ENCODE measurements at regions not wholly inside any gene's neighbourhood (a gene's known extent, or its start where the extent isn't known, plus 50 kb on each side); places are given as distances from the start of the nearest gene placed in this dataset.

DNA sequence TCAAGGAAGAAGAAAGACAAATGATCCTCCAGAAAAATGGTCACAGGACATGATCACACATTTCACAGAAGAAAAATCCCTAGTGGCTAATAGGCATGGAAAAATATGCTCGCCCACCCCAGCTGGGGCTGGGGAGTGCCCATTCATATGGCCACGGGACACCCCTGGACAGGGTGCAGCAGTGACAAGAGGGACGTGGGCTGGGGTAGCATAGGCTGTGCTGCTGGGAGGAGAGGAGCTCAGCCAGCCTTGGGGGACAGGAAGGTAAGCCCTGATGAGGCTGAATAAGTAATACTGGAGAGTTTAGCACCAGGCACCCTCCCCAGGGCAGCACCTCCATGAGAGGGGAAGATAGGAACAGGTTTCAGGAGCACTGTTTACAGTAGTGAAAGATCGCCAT, 254.9 kb upstream of the HS6ST1 start:
- DNase-seq (ENCODE audit: low read depth, low spot score), result no peak

DNA sequence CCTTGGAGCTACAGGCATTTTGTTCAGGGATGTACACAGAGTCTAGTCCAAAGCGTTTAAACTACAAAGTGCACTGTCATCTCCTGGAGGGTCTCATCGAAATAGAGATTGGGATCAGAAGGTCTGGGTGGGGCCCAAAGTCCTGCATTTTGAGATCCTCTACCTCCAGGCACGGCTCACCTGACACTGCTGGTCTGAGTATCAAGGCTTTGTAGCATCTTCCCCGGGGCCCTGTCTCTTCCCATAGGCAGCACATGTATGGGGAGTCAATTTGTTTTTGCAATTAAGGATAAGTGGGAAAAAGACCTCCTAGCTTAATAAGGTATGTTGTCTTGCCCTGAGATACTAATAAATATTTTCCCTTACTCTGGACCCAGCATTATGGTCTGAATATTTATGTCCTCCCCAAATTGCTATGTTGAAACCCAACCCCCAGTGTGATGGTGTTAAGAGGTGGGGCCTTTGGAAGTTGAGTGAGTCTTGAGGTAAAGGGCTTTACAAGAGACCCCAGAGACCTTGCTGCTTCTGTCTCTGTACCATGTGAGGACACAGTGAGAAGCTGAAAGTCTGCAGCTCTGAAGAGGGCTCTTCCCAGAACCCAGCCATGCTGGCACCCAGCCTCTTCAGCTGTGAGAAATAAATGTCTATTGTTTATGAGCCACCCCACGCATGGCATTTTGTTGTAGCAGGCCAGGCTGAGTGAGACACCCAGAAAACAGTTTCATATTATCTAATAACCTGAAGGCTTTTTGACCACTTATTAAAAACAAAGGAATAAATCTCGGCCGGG, 258.7 kb upstream of the HS6ST1 start:
- no peak for DNase-seq (ENCODE audit: low read depth, low spot score)

DNA sequence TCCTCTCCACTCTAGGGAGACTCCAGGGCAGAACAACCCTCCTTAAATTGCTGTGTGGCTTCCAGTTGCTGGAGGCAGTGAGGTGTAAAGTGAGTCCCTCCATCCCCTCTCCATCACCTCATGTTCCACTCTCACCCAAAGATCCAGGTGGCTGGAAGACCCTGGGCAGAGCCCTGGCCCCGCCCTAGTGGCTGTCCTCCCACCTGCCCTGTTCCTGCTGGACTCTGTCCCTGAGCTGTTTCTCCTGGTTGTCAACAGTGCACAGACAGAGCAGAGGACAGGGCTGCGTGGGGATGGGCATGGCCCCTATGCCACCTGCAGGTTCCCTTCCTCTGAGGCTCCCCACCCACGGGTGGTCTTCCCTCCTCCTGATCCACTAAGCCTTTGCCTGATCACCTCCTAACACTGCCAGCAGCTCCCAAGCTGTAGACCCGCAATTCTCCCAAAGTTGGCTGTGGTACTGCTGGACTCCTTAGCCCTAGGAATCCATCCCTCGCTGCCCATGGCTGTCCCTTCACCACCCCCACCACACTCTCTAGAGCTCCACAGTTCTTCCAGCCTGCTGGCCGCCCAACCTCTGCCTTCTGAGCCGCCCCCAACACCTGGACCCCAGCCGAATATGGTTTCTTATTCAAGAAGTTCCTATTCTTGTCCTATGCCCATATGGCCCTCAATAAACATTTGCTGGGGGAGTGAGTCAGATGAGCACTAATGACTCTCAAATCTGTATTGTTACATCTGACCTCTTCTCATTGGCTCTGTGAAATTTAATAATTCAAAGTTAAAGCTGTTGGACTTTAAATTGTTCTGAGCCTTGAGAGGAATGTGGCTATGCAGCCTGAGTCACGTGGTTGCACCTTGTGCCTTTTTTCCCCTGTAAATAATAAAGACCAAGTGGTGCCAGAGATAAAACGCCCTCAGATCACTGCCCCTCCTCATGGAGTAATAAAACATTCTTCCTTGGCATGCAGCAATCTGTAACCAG, 260.0 kb upstream of the HS6ST1 start:
- no peak for DNase-seq (ENCODE audit: low read depth, low spot score)

DNA sequence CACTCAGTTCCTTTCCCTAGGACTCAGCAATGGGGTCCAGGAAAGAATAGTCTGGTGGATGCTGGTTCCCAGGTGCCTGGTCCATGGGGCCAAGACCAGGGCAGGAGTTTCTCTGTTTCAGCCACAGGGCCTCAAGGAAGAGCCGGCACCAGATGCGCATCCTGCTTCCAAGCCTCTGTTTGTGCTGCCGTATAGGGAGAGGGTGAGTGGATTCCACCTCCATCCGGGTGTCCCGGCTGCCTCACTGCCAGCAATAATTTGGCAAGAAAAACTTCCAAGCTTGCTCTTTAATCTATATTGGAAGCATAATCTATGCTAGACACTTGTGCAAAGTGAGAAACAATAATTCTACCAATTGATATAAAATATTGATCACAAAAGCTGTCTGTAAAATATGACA, 261.2 kb upstream of the HS6ST1 start:
- no peak for DNase-seq (ENCODE audit: low read depth, low spot score)

DNA sequence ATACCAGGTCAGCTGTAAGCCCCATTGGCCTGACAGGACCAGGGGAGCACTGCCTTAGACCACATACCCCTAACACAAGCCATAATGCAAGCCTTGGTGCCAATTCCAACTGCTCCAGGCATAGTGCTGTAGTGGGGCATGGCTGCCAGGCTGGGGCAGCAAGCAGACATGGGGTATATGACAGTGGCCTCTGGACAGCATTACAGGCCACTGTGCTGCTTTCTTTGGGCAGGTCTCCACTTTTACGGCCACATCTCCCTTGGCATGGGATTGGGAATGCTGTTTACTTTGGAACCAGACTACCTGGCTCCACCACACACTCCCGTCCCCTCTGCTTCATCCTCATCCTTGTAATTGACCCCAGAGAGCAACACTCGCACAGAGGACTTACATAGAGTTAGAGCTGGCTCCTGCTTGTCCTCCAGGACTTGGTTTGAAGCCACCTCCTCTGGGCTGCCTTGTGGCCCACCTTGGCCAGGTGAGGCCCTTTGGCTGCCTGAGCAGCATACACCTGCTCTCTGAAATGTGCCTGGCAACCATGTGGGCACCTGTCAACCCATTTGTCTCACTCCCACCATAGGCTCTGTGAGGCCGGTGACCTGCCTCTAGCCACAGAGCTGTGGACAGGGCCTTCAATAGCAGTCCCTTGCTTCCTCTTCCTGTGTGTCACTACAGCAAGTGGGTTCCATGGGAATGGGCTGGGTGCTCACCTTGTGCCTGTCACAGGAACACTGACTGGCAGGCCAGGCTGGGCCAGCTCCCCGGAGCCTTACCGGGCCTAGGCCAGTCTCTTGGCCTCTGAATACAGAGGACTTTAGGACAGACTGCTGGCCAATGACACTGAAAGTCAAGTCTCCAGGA, 262.6 kb upstream of the HS6ST1 start:
- no peak for DNase-seq (ENCODE audit: low read depth, low spot score)

DNA sequence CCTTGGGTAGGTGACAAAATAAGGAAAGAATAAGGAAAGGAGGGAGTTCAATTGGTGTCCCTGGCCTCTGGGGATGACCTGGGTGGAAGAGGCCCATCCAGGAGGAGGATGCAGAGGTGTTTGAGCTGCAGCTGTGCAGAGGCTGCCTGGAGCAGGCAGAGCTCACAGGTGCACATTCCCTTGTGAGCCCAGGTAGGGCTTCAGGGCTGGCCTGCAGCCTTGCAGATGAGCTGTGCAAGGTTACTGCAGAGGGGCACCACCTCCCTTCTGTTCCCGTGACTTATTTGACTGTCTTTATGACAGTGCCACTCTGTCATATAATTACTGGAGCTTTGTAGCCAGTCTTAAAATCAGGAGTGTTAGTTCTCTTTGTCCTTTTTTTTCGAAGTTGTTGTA, 263.2 kb upstream of the HS6ST1 start:
- no peak for DNase-seq (ENCODE audit: low read depth, low spot score)

DNA sequence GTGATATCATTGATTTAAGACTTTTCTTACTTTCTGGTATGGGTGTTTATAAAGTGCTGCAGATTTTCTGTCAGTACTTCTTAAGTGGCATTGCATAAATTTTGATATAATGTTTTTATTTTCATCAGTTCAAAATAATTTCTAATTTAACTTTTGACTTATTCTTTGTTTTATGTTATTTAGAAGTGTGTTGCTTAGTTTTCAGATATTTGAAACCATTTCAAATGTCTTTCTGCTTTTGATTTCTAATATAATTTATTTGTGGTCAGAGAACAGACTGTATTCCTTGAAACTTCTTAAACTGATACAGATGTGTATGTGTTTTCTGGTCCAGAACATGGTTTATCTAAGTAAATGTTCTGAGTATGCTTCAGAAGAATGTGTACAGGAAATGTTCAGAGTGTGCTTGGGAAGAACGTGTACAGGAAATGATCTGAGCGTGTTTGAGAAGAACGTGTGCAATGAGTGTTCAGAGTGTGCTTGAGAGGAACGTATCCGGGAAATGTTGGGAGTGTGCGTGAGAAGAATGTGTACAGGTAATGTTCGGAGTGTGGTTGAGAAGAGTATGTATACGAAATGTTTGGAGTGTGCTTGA, 265.7 kb upstream of the HS6ST1 start:
- DNase-seq (ENCODE audit: low read depth, low spot score), result no peak

DNA sequence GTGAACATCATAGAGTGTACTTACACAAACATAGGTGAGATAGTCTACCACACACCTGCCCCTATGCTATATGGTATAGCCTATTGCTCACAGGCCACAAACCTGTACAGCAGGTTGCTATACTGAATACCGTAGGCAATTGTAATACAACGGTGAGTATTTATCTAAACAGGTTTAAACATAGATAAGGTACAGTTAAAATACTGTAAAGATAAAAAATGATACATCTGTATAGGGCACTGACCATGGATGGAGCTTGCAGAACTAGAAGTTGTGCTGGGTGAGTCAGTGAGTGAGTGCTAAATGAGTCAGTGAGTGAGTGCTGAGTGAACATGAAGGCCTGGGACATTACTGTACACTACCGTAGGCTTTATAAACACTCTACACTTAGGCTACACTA, 267.0 kb upstream of the HS6ST1 start:
- DNase-seq (ENCODE audit: low read depth, low spot score), result no peak

DNA sequence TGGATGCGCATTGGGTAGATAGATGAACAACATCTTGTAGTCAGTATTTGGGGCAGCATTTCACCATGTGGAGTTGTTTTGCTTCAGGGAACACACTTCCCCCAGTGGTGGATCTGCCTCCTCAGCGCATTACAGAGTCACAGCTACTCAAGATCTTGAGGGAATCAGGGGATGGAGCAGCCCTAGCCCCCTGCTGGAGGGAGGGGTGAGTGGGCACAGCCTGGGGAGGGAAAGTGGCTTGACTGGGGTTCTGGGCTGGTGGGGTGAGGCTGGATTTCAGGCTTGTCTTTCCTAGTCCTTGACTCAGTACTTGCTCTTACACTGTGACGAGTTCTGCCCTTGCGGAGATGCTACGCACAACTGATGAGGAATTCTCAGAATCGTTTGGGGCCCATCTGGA, 271.0 kb upstream of the HS6ST1 start:
- DNase-seq (ENCODE audit: low read depth, low spot score), result no peak

DNA sequence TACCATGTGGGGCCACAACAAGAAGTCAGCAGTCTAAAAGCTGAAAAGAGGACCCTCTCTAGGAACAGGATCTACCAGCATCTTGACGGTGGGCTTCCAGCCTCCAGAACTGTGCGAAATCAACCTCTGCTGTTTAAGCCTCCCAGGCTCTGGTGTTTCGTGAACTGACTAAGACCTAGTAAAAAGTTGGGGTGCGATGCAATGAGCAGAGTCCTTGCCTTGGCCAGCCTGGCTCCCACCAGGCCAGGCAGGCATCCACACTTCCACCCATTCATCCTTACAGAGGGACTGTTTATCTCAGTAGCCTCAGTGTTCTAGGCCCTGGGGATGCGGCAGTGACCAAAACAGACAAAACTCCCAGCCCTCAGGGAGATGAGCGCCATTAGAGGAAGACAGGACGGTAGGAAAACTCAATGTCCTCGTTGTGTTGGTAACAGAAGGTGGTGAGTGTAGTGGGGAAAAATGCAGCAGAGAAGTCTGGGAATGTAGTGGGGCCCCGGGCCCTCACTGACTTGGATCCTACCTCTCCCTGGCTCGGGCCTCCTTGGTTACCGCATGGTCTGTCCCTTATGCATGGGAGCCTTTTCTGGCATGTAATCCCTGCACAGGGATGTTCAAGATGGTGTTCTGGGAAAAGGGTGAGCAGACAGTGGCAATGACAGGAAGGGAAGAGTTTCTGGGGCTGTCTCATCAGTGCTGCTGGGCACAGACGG, 271.8 kb upstream of the HS6ST1 start:
- DNase-seq (ENCODE audit: low read depth, low spot score), result no peak

DNA sequence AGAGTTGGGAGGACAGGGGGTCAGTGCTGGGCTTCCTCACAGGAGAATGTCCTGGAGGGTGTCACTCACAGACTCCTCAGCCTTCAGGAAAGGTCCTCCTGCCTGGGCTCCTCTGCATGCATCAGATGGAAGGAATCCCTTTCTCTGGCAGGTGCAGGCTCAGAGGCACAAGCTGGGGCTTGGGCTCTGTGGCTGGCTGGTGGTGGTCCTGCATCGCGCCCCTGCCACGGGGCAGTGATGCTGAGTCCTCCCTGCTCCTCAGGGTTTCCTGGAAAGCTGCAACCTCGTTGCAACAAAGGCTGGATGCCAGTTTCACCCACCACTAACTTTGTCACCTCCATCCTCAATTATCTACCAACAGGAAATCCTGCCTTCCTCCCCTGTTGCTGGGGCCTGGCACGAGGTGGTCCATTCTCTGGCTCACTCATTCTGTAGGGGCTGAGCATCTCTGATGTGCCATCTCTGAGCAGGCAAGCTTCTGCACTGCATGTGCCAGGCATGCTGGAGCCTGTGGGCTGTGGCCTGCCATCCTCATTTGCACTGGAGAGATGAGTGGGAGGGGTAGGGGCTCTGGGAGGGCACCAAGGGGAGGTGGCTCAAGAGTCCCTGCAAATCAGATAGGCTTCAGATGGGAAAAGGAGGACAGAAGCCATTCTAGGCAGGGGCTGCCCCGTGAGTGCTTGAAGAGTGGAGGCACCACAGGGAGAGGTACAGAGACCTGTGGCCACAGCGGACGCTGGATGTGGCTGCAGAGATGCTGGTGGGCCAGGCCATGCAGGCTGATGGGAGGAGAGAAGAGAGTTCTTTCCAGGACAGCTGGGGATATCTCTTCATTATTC, 272.6 kb upstream of the HS6ST1 start:
- no peak for DNase-seq (ENCODE audit: low read depth, low spot score)

DNA sequence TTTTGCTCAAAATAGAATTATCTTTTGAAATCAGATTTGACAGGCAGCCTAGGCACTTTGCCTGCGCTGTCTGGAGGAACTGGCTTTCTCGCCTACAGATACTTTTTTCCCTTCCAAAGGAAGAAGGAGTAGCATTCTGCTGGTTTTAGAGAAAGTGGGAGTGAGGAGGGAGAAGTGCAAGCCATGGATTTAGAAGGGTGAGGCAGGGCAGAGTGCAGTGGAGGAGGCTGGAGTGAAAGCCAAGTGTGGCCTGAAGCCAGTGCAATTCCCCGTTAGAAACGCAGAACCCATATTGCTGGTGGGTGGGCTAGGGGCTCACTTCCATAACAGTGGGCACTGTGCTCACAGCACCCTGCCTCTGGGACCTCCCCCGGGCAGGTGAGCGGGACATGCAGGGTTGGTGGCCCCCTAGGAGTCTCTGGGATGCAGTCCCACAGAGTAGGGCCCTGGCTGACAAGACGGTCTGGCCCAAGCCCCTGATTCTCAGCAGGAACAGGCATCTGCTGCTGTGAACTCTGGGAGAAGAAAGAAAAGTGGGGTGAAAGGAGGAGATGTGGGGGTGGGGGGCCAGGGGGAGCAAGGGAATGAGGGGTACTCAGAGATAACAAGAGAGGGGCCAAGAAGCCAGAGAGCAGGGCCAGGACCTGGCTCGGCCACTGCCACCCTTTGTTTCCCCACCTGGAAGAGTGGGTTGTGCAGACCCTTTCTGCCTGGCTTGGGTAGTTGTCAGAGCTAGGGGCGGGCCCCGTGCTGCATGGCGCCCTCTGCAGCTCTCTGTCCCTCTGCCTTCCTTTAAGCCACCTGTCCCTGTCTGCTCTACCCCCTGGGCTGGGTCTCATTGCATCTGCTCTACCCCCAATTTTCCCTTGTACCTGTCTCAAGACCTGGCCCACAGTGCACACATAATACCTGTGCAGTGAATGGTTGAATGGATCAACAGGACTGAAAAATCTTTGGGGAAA, 273.5 kb upstream of the HS6ST1 start:
- no peak for DNase-seq (ENCODE audit: low read depth, low spot score)

DNA sequence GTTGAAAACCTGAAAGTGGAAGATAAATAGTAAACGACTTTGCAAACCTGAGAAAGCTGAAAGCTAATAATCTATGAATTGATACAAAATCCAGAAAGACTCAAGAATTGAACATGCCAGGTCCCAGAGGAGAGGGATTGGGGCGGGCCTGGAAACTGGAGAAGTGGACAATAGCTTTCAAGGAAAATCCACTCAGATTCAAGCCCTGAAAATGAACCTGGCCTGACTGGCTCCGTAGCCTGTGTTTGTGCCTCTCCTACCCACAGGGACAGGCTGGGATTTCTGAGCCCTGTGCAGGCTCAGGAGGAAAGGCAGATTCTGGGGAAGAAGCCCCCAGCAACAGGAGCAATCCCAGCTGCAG, 274.8 kb upstream of the HS6ST1 start:
- no peak for DNase-seq (ENCODE audit: low read depth, low spot score)

DNA sequence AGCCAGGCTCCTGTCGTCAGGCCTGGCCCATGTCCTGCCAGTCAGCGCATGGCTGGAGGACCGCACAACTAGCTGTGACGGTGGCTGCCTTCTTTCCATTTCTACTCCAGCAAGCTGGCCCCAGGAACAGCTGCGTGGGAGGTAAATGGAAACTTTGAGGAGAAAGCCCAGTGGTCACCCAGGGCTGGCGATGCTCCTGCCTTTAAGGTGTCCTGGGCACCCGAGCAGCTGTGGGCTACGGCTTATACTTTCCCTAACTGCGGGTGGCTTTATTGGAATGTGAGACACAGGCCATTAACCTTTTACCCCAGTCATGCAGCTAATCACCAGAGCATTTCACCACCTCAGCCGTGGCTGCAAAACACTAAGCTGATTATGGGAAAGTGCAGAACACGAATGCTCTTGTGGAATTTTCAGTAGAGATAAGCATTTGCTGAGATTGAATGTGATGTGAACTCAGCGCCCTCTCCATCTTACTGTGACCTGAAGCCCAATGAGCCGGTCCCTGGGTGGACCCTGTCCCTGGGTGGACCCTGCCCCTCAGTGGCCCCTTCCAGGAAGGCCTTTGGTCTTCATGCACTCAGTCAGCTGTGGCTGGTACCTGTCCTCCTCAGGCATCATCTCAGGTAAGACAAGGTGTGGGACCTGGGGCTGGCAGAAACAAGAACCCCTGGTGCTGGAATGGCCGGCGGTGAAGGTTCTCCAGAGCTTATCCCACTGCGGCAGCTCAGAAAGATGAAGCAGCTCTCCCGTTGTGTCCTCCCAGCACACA, 275.4 kb upstream of the HS6ST1 start:
- peak; percentile 45 for DNase-seq (ENCODE audit: low read depth, low spot score)

DNA sequence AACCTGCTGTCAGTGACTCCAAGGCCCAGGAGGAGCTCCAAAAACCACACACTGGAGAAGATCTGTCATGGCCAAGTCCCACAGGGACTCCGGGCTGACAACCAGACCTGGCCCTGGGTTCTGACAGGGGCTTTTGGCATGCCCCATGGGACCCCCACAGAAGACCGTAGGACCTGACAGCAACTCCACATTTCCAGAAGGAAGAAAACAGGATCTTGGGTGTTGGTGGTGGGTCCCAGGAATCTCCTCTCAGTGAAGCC, 275.9 kb upstream of the HS6ST1 start:
- no peak for DNase-seq (ENCODE audit: low read depth, low spot score)

DNA sequence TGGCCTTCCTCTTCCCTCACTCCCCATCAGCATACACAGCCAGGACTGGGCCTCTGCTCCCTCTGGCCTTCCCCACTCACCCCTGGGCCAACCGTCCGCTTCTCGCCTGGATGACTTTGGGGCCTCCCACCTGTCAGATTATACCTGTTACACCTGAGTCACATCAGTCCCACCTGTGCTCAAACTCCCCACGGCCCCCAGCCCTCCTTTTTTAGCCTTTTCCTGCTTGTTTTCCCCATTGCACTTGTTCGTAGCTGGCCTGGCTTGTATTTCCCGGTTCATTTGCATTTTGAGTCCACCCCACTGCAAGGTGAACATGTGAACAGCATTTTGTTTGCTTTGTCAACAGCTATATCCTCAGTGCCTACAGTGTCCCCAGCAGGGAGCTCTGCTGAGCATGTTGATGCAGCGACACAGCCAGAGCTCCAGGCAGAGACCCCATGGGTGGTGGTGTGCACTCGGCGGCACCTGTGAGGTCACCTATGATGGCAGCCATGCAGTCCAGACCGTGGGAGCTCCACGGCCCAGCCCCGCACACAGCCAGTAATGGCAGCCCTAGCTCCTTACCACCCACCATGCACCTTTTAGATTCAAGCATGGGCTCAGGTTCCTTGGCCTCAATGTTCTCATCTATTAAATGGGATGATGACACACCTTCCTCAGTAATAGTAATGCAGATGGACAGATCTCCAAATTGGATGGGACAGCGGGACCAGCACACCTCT, 276.4 kb upstream of the HS6ST1 start:
- no peak for DNase-seq (ENCODE audit: low read depth, low spot score)

DNA sequence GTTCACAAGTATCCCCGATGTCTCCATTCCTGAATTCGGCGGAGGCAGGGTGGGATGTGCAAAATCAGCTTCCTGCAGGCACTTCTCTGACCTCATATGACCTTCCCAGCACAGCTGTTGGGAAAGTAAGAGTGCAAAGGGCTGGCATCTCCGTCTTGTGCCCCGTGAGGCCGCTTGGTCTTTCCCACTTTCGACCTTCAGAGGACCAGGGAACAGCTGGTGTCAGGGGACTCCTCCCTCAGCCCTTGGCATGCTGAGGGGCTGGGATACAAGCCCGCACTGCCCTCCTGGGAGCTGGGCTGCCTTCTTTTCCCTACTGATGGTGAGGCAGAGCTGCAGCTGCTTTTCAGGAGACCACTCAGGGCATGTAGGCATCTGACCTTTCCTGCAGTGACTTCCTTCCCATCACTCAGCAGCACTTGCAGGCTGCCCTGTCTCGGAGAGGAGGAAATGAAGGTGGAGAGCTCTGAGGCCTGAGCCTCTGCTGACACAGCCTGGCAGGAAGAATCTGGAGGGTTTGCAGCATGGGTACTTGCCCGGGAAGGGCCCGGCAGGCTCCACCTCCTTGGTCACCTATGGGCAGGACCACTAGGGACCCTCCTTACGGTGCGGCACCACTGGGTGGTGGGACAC, 277.2 kb upstream of the HS6ST1 start:
- DNase-seq (ENCODE audit: low read depth, low spot score), result no peak
